ENCODE measurements at regions not wholly inside any gene's neighbourhood (a gene's known extent, or its start where the extent isn't known, plus 50 kb on each side); places are given as distances from the start of the nearest gene placed in this dataset.

GRCh38 chr11:115699326-115699725 lies 195.1 kb upstream of the CADM1 start:
- TF ChIP-seq CTCF (IDR thresholded peaks at IDR 0.05) (no peak), ZFX (IDR thresholded peaks at IDR 0.05; ENCODE audit: borderline replicate concordance) (no peak)

All from 22Rv1 (cell line).